ENCODE measurements at regions not wholly inside any gene's neighbourhood (a gene's known extent, or its start where the extent isn't known, plus 50 kb on each side); places are given as distances from the start of the nearest gene placed in this dataset.

- Histone ChIP-seq H2AFZ (ENCODE audit: low read length) (no peak overlapping the region), H3K9me2 (replicated peaks; ENCODE audit: insufficient read depth, low read length) (no peaks in the 10 kb centered on the region), H3K79me2 (ENCODE audit: low read length) (no peaks in the 10 kb centered on the region), H3K36me3 (replicated peaks; ENCODE audit: insufficient read depth, low read length) (no peaks in the 10 kb centered on the region), H3K4me3 (ENCODE audit: low read length) (no peak overlapping the region), H3K9ac (ENCODE audit: low read length) (no peak overlapping the region), H3K27me3 (replicated peaks; ENCODE audit: insufficient read depth, low read length) (no peaks in the 10 kb centered on the region), H3K4me1 (ENCODE audit: low read length) (no peaks in the 10 kb centered on the region), H3K27ac (ENCODE audit: low read length) (no peak overlapping the region), H3K9me3 (replicated peaks; ENCODE audit: insufficient read depth, low read length) (no peaks in the 10 kb centered on the region), H3K4me2 (ENCODE audit: low read depth, low read length) (no peak overlapping the region), H3F3A (ENCODE audit: insufficient read depth, low read length) (no peaks in the 10 kb centered on the region), H4K20me1 (ENCODE audit: insufficient read depth, low read length) (no peaks in the 10 kb centered on the region)
- TF ChIP-seq EZH2 (optimal IDR thresholded peaks at IDR 0.05; ENCODE audit: low read depth, low read length) (no peak), CTCF (IDR thresholded peaks at IDR 0.05; ENCODE audit: low read length) (no peak), EZH2phosphoT487 (IDR thresholded peaks at IDR 0.05; ENCODE audit: low read length) (no peak)
- no peak for DNase-seq
These were observed 910.9 kb upstream of the MAP3K7 start for GRCh38 chr6:91497770-91498169.

- H3K9me2 ChIP-seq (replicated peaks; ENCODE audit: insufficient read depth, low read length) = no peaks in the 10 kb centered on the region
- H3K4me1 ChIP-seq (ENCODE audit: low read length) = no peaks in the 10 kb centered on the region
- H3K27me3 ChIP-seq (replicated peaks; ENCODE audit: insufficient read depth, low read length) = no peaks in the 10 kb centered on the region
- no peaks in the 10 kb centered on the region for H3K79me2 ChIP-seq (ENCODE audit: low read length)
- no peak for TF ChIP-seq CTCF (IDR thresholded peaks at IDR 0.05; ENCODE audit: low read length)
- TF ChIP-seq EZH2 (optimal IDR thresholded peaks at IDR 0.05; ENCODE audit: low read depth, low read length) = no peak
- TF ChIP-seq EZH2phosphoT487 (IDR thresholded peaks at IDR 0.05; ENCODE audit: low read length) = no peak
- no peak overlapping the region for H2AFZ ChIP-seq (ENCODE audit: low read length)
- H3K9me3 ChIP-seq (replicated peaks; ENCODE audit: insufficient read depth, low read length) = no peaks in the 10 kb centered on the region
- H3K4me3 ChIP-seq (ENCODE audit: low read length) = no peak overlapping the region
- H3K27ac ChIP-seq (ENCODE audit: low read length) = no peak overlapping the region
- no peak for DNase-seq
- no peaks in the 10 kb centered on the region for H4K20me1 ChIP-seq (ENCODE audit: insufficient read depth, low read length)
- H3K4me2 ChIP-seq (ENCODE audit: low read depth, low read length) = no peak overlapping the region
- no peaks in the 10 kb centered on the region for H3K36me3 ChIP-seq (replicated peaks; ENCODE audit: insufficient read depth, low read length)
- no peaks in the 10 kb centered on the region for H3F3A ChIP-seq (ENCODE audit: insufficient read depth, low read length)
- H3K9ac ChIP-seq (ENCODE audit: low read length) = no peak overlapping the region
These were observed 903.9 kb upstream of the MAP3K7 start for GRCh38 chr6:91490671-91491301.

GRCh38 chr6:91487696-91488392, 901.0 kb upstream of the MAP3K7 start:
- H3K9me3 ChIP-seq (replicated peaks; ENCODE audit: insufficient read depth, low read length) = no peaks in the 10 kb centered on the region
- H3K4me3 ChIP-seq (ENCODE audit: low read length) = no peak overlapping the region
- H3K9me2 ChIP-seq (replicated peaks; ENCODE audit: insufficient read depth, low read length) = no peaks in the 10 kb centered on the region
- no peaks in the 10 kb centered on the region for H3K79me2 ChIP-seq (ENCODE audit: low read length)
- no peaks in the 10 kb centered on the region for H3F3A ChIP-seq (ENCODE audit: insufficient read depth, low read length)
- no peaks in the 10 kb centered on the region for H3K36me3 ChIP-seq (replicated peaks; ENCODE audit: insufficient read depth, low read length)
- H3K4me2 ChIP-seq (ENCODE audit: low read depth, low read length) = no peak overlapping the region
- DNase-seq = no peak
- no peaks in the 10 kb centered on the region for H3K4me1 ChIP-seq (ENCODE audit: low read length)
- no peak overlapping the region for H3K9ac ChIP-seq (ENCODE audit: low read length)
- no peaks in the 10 kb centered on the region for H3K27me3 ChIP-seq (replicated peaks; ENCODE audit: insufficient read depth, low read length)
- no peak overlapping the region for H3K27ac ChIP-seq (ENCODE audit: low read length)
- no peak overlapping the region for H2AFZ ChIP-seq (ENCODE audit: low read length)
- no peaks in the 10 kb centered on the region for H4K20me1 ChIP-seq (ENCODE audit: insufficient read depth, low read length)
- TF ChIP-seq CTCF (IDR thresholded peaks at IDR 0.05; ENCODE audit: low read length) (no peak), EZH2phosphoT487 (IDR thresholded peaks at IDR 0.05; ENCODE audit: low read length) (no peak), EZH2 (optimal IDR thresholded peaks at IDR 0.05; ENCODE audit: low read depth, low read length) (no peak)

Measured in MM.1S (cell line).